Amniotic stem cell (primary cell): ENCODE measurements at regions not wholly inside any gene's neighbourhood (a gene's known extent, or its start where the extent isn't known, plus 50 kb on each side); places are given as distances from the start of the nearest gene placed in this dataset.
"Not testable (repeated sequence)": the region's sequence is repeated elsewhere in the genome, so short reads cannot be mapped to it uniquely, and the experiment has no call there.

Source experiments
- DNase-seq: peaks from one replicate; lab custom pipeline; 2025; lab: John Stamatoyannopoulos, UW

DNA sequence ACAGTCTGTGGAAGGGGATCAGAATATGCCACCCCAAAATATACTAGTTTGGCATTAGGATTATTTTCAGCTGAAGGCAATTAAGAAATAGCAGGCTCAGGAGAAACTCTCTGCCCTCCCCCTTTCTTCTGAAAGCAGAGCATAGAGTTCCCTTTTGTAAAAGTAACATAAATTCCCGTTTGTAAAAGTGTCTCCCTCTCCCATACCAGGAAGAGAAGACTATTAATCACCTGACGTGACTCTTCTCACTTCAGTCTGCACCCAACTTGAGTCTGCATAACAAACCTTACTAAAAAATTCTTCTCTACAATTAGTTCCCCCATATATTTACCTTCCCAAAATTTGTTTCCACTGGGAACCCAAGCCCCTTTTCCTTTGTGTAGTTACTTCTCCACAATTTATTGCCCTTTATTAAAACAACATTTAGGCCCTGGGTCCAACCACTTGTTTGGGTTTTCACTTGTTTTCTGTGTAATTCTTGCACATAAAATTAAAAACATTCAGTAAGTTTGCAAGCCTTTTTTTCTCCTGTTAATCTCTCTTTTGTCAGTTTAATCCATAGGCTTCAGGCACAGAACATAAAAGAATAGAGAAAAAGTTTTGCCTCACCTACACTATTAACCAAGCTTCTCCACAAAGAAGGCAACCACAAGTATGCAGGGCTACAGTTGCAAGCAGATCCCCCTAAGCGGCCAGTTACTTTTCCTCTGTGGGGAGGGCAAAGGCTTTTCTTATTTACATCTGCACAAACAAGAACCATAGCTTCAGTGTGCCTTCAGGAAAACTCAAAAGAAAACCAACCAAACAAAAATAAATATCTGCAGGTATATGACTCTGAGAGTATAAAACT lies 73.8 kb upstream of the EPCAM start:
- DNase-seq, result no peak

DNA sequence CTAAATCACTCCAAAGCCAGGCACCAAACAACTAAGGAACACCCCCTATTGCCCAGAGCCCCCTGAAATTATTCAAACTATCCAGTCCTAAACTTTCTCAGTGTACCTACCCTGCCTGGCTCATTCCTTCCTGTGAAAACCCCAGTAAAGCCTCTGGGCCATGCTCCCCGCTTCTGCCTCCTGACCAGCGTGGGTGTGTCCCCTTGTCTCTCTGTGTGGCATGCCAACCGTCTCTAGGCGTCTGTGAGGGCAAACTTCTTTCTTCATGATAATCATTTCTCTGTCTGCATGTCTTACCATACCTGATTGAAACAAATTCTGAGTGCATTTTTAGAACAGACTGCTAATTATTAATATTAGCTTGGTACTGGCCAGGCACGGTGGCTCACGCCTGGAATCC lies 75.1 kb upstream of the EPCAM start:
- DNase-seq, result no peak

DNA sequence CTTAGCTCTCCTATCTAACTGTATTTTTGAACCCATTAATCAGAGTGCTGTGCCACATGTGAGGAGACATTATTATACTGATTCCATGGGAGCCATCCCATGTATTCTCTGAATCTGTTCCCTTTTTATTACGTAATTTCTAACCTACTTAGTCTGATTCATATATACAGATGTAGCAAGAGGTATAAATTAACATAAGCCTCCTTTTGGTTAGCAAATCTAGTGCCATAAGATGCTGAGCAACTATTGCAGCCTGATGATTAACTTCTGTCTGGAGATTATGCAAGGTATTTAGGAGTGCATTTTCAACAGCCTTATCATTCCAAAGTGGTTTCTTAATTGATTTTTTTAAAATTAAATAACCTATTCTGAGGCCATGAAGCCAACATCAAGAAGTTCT lies 80.2 kb upstream of the EPCAM start:
- DNase-seq, result no peak

DNA sequence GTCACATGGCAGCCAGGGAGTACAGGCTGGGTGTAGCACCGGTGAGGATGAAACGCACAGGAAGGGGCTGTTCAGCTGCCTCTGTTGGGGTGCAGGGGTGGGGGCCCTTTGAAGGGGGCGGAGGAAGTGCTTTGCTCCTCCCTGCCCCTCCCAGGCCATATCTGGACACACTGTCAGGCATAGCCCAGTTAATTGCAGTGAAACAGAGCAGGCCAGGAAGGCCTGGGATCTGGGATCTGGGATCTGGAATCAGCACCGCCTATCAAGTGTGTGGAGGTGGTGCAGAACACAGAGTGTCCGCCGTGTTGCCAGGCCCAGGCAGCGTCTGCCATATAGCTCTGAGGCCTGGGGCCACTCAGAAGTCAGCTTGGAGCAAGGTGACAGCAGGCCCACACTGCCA lies 85.5 kb upstream of the EPCAM start:
- no peak for DNase-seq

DNA sequence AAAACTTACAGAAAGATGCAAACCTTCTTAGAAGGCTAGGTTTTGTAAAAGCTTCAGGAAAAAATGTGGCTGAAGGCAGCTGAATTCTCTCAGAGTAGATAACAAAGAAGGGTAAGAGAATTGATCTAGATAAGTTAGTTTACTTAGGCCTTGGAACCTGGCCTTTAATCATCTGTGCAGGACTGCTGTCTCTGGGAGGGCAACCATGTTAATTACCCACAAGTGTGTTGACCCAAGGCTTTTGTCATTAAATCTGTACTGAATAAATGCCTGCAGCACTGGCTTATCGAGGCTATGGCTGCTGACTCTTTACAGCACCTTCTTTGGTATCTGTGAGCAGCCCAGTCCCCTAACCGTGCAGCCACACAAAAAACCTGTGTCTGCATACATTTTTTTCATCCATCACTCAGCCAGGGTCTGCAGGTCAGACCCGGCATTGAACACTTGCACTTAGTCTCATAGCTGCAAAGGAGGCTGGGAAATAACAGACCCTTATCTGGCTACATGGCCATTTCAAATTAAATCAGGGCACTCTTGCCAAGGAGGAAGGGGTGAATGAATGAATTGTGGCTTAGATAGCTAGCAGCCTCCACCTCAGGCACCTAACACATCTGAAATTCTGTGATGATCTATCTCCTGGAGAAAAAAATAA lies 86.4 kb upstream of the EPCAM start:
- DNase-seq, result no peak

DNA sequence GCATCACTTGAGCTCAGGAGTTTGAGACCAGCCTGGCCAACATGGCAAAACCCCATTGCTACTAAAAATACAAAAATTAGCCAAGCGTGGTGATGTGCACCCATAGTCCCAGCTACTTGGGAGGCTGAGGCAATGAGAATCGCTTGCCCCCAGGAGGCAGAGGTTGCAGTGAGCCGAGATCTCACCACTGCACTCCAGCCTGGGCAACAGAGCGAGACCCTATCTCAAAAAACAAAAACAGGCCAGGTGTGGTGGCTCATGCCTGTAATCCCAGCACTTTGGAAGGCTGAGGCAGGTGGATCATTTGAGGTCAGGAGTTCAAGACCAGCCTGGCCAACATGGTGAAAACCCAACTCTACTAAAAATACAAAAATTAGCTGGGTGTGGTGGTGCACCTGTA lies 89.6 kb upstream of the EPCAM start:
- DNase-seq, result not testable (repeated sequence)

DNA sequence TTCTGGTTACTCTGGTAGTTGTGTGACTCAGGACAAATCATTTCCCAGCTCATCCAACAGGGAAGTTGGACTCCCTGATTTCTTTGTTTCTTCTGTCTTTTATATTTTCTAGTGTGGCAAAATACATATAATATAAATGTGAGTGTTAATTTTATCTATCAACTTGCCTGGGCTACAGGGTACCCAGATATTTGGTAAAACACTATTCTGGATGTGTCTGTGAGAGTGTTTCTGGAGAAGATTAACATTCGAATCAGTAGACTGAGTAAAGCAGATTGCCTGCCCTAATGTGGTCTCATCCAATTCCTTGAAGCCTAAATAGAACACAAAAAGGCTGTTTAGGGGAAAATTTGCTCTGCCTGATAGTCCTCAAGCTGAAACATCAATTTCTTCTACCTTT lies 91.1 kb upstream of the EPCAM start:
- no peak for DNase-seq

DNA sequence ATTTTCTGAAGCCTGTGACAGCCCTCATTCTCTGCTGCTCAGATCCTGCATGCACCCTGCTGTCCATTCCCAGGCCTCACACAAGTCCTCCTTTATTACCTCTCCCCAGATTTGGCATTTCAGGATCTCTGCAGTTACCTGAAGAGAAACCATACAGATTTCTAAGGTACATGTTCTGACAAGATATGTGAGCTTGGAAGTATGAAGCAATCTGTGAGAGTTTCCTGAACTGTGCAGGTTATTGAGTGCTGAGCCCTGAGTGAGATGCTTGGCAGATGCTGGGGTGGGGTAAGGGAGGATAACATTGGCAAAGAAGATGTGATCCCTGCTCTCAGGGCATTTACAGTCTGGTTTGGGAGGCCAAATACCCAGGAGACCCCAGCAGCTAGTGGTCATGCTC lies 91.9 kb upstream of the EPCAM start:
- no peak for DNase-seq

DNA sequence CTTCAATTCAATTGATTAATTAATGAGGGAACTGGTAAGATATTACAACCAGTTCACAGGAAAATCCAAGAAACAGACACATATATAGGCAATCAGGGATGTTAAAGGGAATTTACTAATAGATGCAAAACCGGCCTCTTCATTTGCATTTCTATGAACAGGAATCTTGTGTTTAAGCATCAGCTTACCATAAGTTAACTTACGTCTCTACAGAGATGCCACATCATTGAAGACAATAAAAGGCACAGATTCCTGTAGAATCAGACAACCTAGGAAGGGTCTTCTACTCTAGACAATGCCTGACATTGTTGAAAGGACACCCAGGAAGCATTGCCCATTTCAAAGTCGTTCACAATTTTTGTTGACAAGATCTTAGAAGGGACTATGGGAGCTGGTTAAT lies 93.0 kb upstream of the EPCAM start:
- no peak for DNase-seq

DNA sequence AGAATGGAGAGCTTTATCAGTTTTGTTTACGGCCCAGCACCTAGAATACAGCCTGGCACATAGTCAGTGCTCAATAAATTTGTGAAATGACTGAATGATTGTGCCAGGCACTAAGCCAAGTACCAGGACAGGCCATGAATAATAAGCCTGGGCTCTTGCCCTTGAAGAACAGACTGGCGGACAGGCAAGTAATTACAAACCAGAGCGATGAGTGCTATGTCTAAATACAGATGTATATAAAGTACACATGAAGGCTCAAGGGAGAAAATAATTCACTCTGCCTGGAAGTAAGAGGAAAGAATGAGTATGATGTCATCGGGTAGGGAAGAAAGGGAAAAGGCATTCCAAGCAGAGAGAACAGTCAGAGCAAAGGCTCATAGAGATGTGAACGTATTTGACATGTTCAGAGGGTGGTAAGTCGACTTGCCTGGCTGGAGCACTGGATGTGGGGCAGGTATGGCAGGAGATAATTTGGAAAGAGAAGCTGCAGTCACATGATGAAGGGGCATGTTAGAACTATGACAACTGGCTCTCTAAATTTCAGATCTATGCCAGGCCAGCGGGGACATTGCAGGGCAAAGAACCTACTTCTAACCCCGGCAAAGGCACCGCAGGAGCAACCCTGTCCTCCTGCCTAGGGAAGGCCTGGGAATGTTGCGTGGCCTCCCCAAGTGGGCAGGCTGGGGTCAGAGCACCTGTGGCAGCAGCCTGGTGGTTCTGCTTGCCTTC lies 94.9 kb upstream of the EPCAM start:
- DNase-seq, result peak; percentile 30

DNA sequence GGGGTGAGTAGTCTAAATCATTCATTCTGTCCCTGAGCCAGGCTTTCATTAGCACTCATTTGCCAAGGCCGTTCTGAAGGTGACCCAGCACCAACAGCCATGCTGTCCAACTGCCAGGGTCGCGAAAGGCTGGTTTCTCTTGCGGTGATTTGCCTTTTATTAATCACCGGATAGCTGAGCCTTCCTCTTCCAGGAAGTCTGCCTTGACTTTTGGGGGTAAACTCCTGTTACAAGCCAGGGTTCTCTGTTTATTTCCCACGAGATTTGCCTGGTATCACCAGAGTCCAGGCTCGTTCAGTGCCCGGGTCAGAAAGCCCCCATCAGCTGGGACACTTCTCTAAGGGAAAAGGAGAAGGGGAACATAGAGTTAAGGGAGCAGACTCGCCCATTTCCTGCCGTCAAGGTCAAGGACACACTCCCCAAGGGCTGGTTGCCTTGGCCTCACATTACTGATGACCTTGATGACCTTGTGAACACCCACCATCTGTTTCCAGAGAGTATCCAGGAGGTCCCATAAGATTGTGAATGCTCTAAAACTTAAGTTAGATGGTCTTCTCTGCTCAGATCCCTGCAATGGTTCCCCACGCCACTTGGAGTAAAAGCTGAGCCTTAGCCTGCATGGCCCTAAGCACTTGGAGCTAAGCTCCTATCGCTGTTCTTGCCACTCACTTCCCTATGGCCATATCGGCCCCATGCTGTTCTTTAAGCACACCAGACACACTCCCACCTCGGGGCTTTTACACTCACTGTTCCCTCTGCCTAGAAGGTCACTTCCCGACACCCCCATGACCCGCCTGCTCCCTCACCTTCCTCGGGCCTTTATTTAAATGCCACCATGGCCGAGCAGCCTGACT lies 96.0 kb upstream of the EPCAM start:
- no peak for DNase-seq

DNA sequence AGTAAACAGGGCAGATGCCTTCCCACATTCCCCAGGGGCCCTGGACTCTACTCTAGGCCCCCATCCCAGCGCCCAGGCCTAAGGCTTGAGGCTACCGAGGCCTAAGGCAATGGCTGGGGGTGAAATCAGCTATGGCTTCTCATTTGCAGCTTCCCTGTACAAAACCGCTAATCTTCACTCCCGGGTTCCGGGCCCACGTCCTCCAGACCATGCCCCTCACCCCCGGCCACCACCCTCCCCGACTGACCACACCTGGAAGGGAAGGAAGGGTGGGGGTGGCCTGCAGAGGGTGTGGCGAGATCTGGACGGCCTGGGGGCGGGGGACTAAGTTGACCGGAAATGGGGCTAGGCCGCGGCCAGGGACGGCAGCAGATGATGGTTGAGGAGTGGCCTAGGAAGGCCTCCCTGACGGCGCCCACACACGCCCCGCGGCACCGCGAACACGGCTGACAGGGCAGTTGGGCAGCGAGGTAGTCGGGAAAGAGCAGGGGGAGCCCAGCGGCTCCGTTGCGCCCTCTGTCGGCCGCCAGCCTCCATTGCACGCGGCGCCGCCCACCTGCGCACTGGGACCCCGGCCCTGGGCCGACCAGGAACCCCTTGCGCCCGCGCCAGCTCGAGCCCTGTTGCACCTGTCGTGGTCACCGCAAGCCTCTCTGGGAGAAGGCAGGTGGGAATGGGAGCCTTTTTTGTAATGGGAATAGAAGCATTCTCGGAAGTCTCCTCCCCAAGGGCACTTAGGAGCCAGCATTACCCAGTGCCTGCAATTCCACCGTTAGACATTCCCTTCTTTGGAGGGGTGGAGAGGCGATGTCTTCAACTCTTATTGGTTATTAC lies 95.9 kb upstream of the CALM2 start:
- DNase-seq, result no peak

DNA sequence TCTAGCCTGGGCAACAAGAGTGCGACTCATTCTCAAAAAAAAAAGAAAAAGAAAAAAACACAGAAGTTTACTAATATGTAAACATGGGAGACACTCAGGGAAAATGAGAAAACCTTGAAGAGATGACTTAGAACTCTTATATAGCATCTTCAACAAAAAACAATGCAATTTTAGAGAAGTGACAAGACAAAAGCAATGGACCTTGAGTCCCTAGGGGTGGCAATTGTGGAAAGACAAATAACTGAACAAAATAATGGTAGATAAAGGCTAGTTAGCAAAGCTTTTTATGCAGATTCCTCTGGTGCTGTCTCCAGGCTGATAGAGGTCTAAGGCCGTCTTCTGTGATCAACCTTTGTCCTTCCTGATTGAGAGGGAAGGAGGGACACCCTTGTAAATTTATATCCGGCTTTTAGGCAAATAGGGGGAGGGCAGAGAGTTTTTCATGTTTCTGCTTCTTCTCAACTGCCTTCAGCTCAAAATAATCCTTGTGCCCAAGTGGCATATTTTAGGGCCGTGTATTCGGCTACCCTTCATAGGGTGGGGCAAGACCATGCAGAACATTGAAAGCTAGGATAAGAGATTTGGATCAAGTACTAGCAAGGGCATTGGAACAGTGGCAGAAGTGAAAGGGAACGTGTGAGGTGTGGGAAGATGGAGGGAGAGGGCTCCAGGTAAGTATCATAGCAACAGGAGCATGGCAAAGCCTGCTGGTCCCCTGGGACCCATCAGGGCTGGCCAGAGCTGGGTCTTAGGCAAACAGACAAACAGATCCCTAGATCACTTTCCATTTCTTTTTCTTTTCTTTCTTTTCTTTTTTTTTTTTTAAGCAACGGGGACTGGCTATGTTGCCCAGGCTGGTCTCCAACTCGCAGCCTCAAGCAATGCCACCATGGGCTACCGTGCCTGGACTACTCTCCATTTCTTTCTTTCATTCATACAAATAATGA lies 95.0 kb upstream of the CALM2 start:
- no peak for DNase-seq

DNA sequence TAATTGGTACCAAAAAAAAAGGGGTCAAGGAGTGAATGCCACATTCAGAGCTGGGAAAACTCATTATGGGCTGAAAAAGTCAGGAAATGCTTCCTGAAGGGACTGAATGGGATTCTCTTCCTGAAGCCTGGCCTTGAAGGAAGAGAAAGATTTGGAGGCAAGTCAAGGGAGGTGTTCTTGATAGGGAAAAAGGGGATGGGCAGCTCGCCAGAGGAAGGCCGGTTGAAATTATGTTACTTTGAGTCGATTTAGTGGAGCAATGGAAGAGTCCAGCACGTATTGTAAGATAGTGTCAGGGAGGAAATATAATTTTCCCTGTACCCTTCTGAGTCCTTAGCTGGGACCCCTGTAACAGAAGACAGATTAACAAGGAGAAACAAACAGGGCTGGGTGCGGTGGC lies 94.1 kb upstream of the CALM2 start:
- no peak for DNase-seq

DNA sequence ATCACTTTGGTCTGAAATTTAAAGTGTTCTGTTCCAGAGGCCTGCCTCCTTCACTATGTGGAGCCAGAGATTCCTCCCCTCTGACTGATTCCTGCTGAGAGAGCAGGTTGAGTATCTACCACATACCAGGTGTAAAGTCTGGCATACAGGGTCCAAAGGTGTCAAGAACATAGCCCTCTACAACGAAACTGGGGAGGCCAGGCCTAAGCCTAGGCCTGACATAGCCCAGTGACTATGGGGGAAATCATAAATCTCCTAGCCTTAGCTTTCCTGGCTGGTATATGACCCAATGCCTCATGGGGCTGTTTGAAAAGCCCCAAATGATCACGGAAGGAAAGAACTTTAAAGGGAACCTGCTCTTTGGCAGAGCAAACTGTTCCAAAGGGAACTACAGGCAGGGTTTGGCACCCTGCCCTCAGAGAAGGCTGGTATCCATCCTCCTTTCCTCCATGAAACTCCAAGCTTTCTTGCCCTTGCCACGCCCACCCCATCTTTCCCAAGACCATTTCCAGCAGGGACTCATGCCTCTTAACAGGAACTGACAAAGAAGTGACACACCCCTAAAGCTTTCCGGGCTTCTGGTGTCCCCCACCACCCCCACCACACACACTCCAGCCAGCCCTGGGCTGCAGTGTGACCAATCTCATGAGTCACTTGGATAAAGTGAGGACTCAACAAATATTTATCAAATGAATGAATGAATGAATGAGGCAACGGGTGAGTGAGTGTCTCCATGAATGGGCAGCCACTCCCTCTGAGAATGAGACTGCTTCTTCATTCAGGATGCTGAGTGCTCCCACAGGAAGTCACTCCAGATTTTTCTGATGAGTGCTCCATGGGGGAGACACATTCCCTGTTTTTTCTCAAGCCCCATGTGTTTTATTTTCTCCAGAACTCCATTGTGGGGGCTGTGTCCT lies 93.3 kb upstream of the CALM2 start:
- peak; percentile 94 for DNase-seq

DNA sequence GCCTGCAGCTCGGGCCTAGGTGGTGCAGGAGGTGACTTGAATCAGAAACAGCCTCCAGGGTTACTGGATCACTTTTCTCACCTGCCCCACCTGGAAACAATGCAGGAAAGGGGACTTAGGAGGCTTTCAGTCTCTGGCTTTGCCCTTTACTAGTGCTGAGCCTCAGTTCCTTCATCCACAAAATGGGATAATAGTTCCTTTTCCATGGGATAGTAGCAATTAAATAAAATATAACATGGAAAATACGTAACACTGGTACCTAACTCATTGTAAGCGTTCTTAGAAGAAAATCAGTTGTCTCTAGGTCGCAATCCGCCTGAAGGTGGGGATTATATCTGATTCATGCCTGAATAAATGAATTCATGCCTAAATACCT lies 91.4 kb upstream of the CALM2 start:
- no peak for DNase-seq

DNA sequence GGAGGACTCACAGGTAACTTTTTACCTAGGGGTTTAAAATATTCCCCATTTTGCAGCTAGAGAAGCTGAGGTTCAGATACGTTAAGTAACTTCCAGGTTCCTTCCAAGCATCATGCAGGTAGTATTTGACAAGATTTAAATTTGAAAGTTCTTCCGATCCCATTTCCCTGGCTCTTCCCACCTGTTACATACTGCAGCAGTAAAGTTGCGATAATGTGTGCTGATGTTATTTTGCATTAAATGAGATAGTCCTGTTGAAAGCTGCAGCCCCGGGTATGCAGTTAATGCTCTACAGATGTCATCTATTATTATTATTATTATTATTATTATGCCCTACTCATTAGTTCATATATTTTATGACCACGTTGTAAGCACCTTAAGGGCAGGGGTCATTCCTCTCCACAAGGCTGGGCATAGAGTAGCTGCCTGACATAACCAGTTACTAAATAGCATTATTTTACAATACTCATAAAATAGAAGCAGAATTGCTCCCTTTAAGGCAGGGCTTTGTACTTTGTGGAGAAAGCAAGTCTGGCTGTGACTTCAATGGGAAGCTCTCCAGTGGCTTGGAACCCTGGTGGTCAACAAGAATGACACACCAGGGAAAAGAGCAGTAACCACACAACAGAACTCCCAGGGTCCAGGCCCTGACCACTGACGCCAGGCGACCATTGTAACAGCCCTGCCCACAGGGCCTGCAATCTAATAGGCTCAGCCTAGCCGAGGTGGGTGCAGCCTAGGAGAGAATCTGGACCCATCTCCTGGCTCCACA lies 90.8 kb upstream of the CALM2 start:
- no peak for DNase-seq

DNA sequence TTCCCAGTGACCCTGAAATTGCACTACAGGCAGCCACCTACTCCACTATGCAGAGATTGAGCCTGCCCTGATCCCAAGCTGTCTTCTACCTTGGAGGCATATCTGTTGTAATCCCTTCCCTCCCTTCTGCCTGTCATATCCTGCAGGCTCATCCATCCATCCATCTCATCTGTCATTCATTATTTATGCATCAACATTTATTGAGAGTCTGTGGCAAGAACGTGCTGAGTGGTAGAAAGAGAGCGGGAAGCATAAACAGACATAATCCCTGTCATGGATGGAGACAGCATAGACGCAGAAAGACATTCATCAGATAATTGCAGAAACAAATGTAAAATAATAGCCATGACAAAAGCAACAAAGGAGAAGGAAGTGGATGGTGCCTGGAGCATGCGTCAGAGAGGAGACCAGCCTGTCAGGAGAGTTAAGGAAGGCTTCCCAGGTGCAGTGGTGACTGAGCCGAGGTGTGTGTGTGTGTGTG lies 89.5 kb upstream of the CALM2 start:
- no peak for DNase-seq
